H9 (cell line): ENCODE measurements at regions not wholly inside any gene's neighbourhood (a gene's known extent, or its start where the extent isn't known, plus 50 kb on each side); places are given as distances from the start of the nearest gene placed in this dataset.
A peak's percentile ranks its signal among the peaks of the same experiment; 100 is the strongest.

Experiments
- DNase-seq: peaks from one replicate; pipeline ENCODE4 v3.0.0-alpha.2; 2017
- H2AFZ ChIP-seq: one replicate; pipeline ENCODE4 v1.6.1; 2013; ENCODE audit warnings: mild to moderate bottlenecking, low read length, control low read depth, moderate library complexity
- H2AK5ac ChIP-seq: 2 replicates; pipeline ENCODE4 v1.6.1; 2013; ENCODE audit warnings: low read length, control low read depth, mixed read lengths; ENCODE audit not compliant: insufficient read length
- H2BK120ac ChIP-seq: one replicate; pipeline ENCODE4 v1.6.1; 2013; ENCODE audit warnings: low read depth, mild to moderate bottlenecking, low read length, control low read depth, inconsistent platforms; ENCODE audit not compliant: poor library complexity, severe bottlenecking
- H2BK12ac ChIP-seq: 2 replicates; pipeline ENCODE4 v1.6.1; 2013; ENCODE audit warnings: low read length, control low read depth, mixed read lengths, low read depth; ENCODE audit not compliant: insufficient read length
- H2BK15ac ChIP-seq: 2 replicates; pipeline ENCODE4 v1.6.1; 2013; ENCODE audit warnings: low read depth, low read length, control low read depth
- H2BK20ac ChIP-seq: one replicate; pipeline ENCODE4 v1.6.1; 2013; ENCODE audit warnings: low read depth, mild to moderate bottlenecking, low read length, control low read depth, inconsistent platforms; ENCODE audit not compliant: poor library complexity, severe bottlenecking
- H2BK5ac ChIP-seq: 2 replicates; pipeline ENCODE4 v1.6.1; 2013; ENCODE audit warnings: low read length, control low read depth, mixed read lengths; ENCODE audit not compliant: insufficient read length
- H3K14ac ChIP-seq: 2 replicates; pipeline ENCODE4 v1.6.1; 2013; ENCODE audit warnings: low read length, control low read depth; ENCODE audit not compliant: insufficient read depth
- H3K18ac ChIP-seq: 2 replicates; pipeline ENCODE4 v1.6.1; 2013; ENCODE audit warnings: low read depth, mild to moderate bottlenecking, mixed read lengths, low read length, control low read depth; ENCODE audit not compliant: insufficient read length
- H3K23ac ChIP-seq: 2 replicates; pipeline ENCODE4 v1.6.1; 2013; ENCODE audit warnings: low read length, control low read depth, mixed read lengths, low read depth; ENCODE audit not compliant: insufficient read length
- H3K23me2 ChIP-seq: 2 replicates; pipeline ENCODE4 v1.6.1; 2013; ENCODE audit warnings: low read depth, mild to moderate bottlenecking, mixed read lengths, low read length, control low read depth; ENCODE audit not compliant: insufficient read length, poor library complexity, severe bottlenecking
- H3K27ac ChIP-seq: 2 replicates; pipeline ENCODE4 v1.5.1; 2013; ENCODE audit warnings: low read length, control low read depth, mixed read lengths, low read depth; ENCODE audit not compliant: insufficient read length
- H3K27me3 ChIP-seq: 2 replicates; pipeline ENCODE4 v1.6.1; 2013; ENCODE audit warnings: low read length, control low read depth, inconsistent platforms; ENCODE audit not compliant: insufficient read depth
- H3K4ac ChIP-seq: 2 replicates; pipeline ENCODE4 v1.6.1; 2013; ENCODE audit warnings: low read depth, mild to moderate bottlenecking, control low read depth, inconsistent platforms, low read length, moderate library complexity
- H3K4me1 ChIP-seq: 2 replicates; pipeline ENCODE4 v1.6.1; 2013; ENCODE audit warnings: low read length, control low read depth, inconsistent platforms; ENCODE audit not compliant: insufficient read depth
- H3K4me2 ChIP-seq: 2 replicates; pipeline ENCODE4 v1.6.1; 2013; ENCODE audit warnings: low read length, control low read depth, mixed read lengths; ENCODE audit not compliant: insufficient read length, insufficient read depth
- H3K56ac ChIP-seq: 2 replicates; pipeline ENCODE4 v1.6.1; 2013; ENCODE audit warnings: low read depth, mild to moderate bottlenecking, mixed read lengths, low read length, control low read depth; ENCODE audit not compliant: insufficient read length
- H3K79me1 ChIP-seq: 2 replicates; pipeline ENCODE4 v1.6.1; 2013; ENCODE audit warnings: low read depth, mild to moderate bottlenecking, moderate library complexity, low read length, control low read depth, inconsistent platforms; ENCODE audit not compliant: insufficient read depth, poor library complexity, severe bottlenecking
- H3K79me2 ChIP-seq: 2 replicates; pipeline ENCODE4 v1.6.1; 2013; ENCODE audit warnings: low read length, control low read depth, inconsistent platforms; ENCODE audit not compliant: insufficient read depth
- H3K9ac ChIP-seq: 2 replicates; pipeline ENCODE4 v1.6.1; 2013; ENCODE audit warnings: low read length, control low read depth, mixed read lengths; ENCODE audit not compliant: insufficient read length; ENCODE audit errors: extremely low read depth
- H3K9me3 ChIP-seq: one replicate; pipeline ENCODE4 v1.6.1; 2013; ENCODE audit warnings: low read depth, low read length, inconsistent platforms; ENCODE audit not compliant: control insufficient read depth
- H3T11ph ChIP-seq: one replicate; pipeline ENCODE4 v1.6.1; 2013; ENCODE audit warnings: mild to moderate bottlenecking, low read length, control low read depth, inconsistent platforms
- H4K20me1 ChIP-seq: one replicate; pipeline ENCODE4 v1.6.1; 2013; ENCODE audit not compliant: control insufficient read depth, insufficient read length, insufficient read depth
- H4K5ac ChIP-seq: 2 replicates; pipeline ENCODE4 v1.6.1; 2013; ENCODE audit warnings: low read depth, mild to moderate bottlenecking, mixed read lengths, low read length, control low read depth; ENCODE audit not compliant: insufficient read length
- H4K8ac ChIP-seq: replicated peaks from 2 replicates; pipeline ENCODE4 v1.6.1; 2013; ENCODE audit warnings: low read length, control low read depth, mixed read lengths, low read depth; ENCODE audit not compliant: insufficient read length
- H4K91ac ChIP-seq: 2 replicates; pipeline ENCODE4 v1.6.1; 2013; ENCODE audit warnings: low read depth, mild to moderate bottlenecking, moderate library complexity, mixed read lengths, low read length, control low read depth; ENCODE audit not compliant: insufficient read length
- H3K27ac Mint-ChIP-seq, 3 experiments: 2 replicates in 2 of 3; 3 replicates in 1 of 3; pipeline ENCODE4 v1.8.0; 2020 to 2021; ENCODE audit warnings: mixed read lengths in 3 of 3, mild to moderate bottlenecking in 1 of 3, moderate library complexity in 1 of 3
- H3K27me3 Mint-ChIP-seq: 2 replicates; pipeline ENCODE4 v1.8.0; 2021; ENCODE audit warnings: low read depth, mild to moderate bottlenecking, moderate library complexity, mixed read lengths
- H3K36me3 Mint-ChIP-seq, 3 experiments: 2 replicates in 2 of 3; 3 replicates in 1 of 3; pipeline ENCODE4 v1.8.0; 2020 to 2021; ENCODE audit warnings: low read depth in 3 of 3, mixed read lengths in 3 of 3; ENCODE audit not compliant: insufficient read depth in 1 of 3
- H3K4me1 Mint-ChIP-seq, 2 experiments: 2 replicates each; pipeline ENCODE4 v1.8.0; 2020; ENCODE audit warnings: mixed read lengths in 2 of 2
- H3K4me3 Mint-ChIP-seq, 2 experiments: 2 replicates in 1 of 2; 3 replicates in 1 of 2; pipeline ENCODE4 v1.8.0; 2020 to 2021; ENCODE audit warnings: mild to moderate bottlenecking in 2 of 2, mixed read lengths in 2 of 2, moderate library complexity in 1 of 2
- H3K9me3 Mint-ChIP-seq, 2 experiments: 2 replicates in 1 of 2; 3 replicates in 1 of 2; pipeline ENCODE4 v1.8.0; 2020; ENCODE audit warnings: mild to moderate bottlenecking in 2 of 2, mixed read lengths in 2 of 2, moderate library complexity in 1 of 2
- WGBS: extraction: QIAGEN DNeasy Blood & Tissue Kit; methylation state at CpG from one replicate; pipeline ENCODE4 v1.1.7; 2013; ENCODE audit warnings: missing lambda C conversion rate, low lambda C conversion rate, mixed read lengths; ENCODE audit not compliant: insufficient read length; ENCODE audit errors: extremely low coverage; 5-methylcytosine and 5-hydroxymethylcytosine counted together
- TF ChIP-seq, protein P1 (sequence below): fragments of 200-600 bp; sonication (generic); conservative IDR thresholded peaks from 3 replicates; pipeline ENCODE4 v1.8.0; 2021; ENCODE audit warnings: antibody characterized with exemption, mild to moderate bottlenecking

DNA sequence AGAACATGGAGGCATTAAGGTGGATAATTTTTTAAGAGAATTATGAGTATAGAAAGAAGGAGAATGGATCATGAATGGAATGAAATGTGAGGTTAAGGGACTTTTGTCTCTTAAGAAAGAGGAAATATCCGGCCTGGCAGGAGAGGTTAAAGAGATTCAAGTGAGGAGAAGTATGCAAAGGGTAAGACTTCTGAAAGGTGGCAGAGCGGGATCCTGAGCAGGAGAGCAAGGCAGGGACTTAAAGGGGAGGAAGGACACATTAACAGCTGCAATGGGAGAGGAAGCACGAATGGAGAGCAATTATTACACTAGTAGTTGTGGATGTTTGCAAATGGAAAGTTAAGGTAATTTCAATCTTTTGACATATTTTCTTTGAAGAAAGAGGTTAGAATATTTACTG lies 171.0 kb downstream of the KITLG start:
- H3K9ac ChIP-seq: no peak overlapping the region
- peak; percentile 43 for DNase-seq
- H3K27ac Mint-ChIP-seq: peak overlapping the region in 2 of 3 experiments; percentile 21 to 32; a peak in 3 of 7 replicates
- H3K56ac ChIP-seq: no peak overlapping the region
- H3K4ac ChIP-seq: no peak overlapping the region
- no peaks in the 10 kb centered on the region for H3K9me3 ChIP-seq
- H3K18ac ChIP-seq: no peak overlapping the region
- H3K36me3 Mint-ChIP-seq: no peaks in the 10 kb centered on the region
- no peak overlapping the region for H2AK5ac ChIP-seq
- TF ChIP-seq, protein P1, sequence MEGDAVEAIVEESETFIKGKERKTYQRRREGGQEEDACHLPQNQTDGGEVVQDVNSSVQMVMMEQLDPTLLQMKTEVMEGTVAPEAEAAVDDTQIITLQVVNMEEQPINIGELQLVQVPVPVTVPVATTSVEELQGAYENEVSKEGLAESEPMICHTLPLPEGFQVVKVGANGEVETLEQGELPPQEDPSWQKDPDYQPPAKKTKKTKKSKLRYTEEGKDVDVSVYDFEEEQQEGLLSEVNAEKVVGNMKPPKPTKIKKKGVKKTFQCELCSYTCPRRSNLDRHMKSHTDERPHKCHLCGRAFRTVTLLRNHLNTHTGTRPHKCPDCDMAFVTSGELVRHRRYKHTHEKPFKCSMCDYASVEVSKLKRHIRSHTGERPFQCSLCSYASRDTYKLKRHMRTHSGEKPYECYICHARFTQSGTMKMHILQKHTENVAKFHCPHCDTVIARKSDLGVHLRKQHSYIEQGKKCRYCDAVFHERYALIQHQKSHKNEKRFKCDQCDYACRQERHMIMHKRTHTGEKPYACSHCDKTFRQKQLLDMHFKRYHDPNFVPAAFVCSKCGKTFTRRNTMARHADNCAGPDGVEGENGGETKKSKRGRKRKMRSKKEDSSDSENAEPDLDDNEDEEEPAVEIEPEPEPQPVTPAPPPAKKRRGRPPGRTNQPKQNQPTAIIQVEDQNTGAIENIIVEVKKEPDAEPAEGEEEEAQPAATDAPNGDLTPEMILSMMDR: no peak
- H3K27me3 Mint-ChIP-seq: no peaks in the 10 kb centered on the region
- no peaks in the 10 kb centered on the region for H3K79me2 ChIP-seq
- no peak overlapping the region for H3K27ac ChIP-seq
- no peaks in the 10 kb centered on the region for H4K20me1 ChIP-seq
- H4K5ac ChIP-seq: no peak overlapping the region
- no peak overlapping the region for H2BK20ac ChIP-seq
- H3K9me3 Mint-ChIP-seq: no peaks in the 10 kb centered on the region
- no peak overlapping the region for H2AFZ ChIP-seq
- H3K4me1 Mint-ChIP-seq: peaks cover 12 to 16% of the 10 kb centered on the region in 2 experiments
- no peaks in the 10 kb centered on the region for H3K4me1 ChIP-seq
- no peak overlapping the region for H3T11ph ChIP-seq
- no peak overlapping the region for H3K23ac ChIP-seq
- H3K79me1 ChIP-seq: no peaks in the 10 kb centered on the region
- H3K23me2 ChIP-seq: no peaks in the 10 kb centered on the region
- no peak overlapping the region for H4K8ac ChIP-seq
- H3K4me2 ChIP-seq: no peak overlapping the region
- H2BK120ac ChIP-seq: no peak overlapping the region
- no peak overlapping the region for H3K14ac ChIP-seq
- H3K4me3 Mint-ChIP-seq: no peak overlapping the region
- no peak overlapping the region for H4K91ac ChIP-seq
- no peak overlapping the region for H2BK5ac ChIP-seq
- H2BK15ac ChIP-seq: no peak overlapping the region
- H3K27me3 ChIP-seq: no peaks in the 10 kb centered on the region
- no peak overlapping the region for H2BK12ac ChIP-seq
- no CpG with 5 or more reads among the region's 3 CpGs for WGBS
